Stimulated activated CD4-positive, alpha-beta T cell treated with anti-CD3 and anti-CD28 coated beads, Interleukin-2, amount 100 ng/mL, for 24 hours (primary cell): ENCODE measurements at regions not wholly inside any gene's neighbourhood (a gene's known extent, or its start where the extent isn't known, plus 50 kb on each side); places are given as distances from the start of the nearest gene placed in this dataset.
"Not testable (repeated sequence)": the region's sequence is repeated elsewhere in the genome, so short reads cannot be mapped to it uniquely, and the experiment has no call there.

Source experiments
- DNase-seq, 2 donors: peaks; one replicate each; pipeline ENCODE4 v3.0.0-alpha.2; 2020

GRCh38 chr6:57870083-57870482 lies 552.7 kb downstream of the PRIM2 start:
- DNase-seq, result not testable (repeated sequence)

DNA sequence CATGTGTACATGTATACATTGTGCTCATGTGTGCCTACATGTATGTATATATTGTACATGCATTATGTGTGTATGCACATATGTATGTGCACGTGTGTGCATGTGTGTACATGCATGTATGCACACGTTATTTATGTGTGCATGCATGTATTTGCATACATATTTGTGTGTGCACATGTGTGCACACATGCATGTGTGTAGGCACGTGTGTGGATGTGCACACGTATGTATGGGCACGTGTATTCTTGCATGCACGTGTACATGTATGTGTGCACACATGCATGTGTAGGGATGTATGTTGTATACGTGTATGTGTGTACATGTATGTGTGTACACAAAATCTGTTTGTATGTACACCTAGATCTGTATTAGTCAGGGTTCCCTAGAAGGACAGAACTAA lies 556.0 kb downstream of the PRIM2 start:
- not testable (repeated sequence) for DNase-seq

GRCh38 chr6:57876659-57877058 lies 559.2 kb downstream of the PRIM2 start:
- not testable (repeated sequence) for DNase-seq

- DNase-seq, result not testable (repeated sequence)
Measured at GRCh38 chr6:57877729-57878128, 560.3 kb downstream of the PRIM2 start.

DNA sequence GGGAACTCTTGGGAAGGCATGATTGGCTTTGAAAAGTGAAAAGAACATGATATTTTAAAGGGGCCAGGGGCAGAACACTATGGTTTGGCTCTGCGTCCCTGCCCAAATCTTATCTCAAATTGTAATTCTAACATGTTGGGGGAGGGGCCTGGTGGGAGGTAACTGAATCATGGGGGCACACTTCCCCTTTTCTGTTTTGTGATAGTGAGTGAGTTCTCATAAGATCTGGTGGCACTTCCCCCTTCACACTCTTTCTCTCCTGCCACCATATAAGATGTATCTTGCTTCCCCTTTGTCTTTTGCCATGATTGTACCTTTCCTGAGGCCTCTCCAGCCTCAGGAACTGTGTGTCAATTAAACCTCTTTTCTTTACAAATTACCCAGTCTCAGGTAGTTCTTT lies 561.4 kb downstream of the PRIM2 start:
- not testable (repeated sequence) for DNase-seq

DNA sequence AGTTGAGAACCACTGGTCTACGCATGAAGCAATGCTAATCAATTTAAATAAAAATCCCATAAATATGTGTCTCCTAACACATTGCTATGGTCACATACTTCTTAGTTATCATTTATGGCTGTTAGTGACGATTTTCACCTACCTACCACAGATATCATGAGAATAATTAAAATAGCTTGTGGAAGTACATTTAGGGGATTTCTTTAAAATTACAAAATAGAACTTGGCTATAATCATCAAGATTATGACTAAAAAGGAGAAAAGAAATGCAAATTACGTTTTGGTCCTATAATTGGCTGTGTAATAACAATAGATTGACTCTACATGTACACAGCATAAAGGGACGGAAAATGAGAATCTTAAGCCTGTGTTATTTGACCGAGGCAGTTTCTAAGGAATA lies 581.4 kb downstream of the PRIM2 start:
- DNase-seq, result not testable (repeated sequence)

GRCh38 chr6:57900687-57901399 lies 583.4 kb downstream of the PRIM2 start:
- DNase-seq, result not testable (repeated sequence)

- not testable (repeated sequence) for DNase-seq
Measured at GRCh38 chr6:57901445-57901844, 584.0 kb downstream of the PRIM2 start.

- not testable (repeated sequence) for DNase-seq
Measured at GRCh38 chr6:57904356-57904755, 586.9 kb downstream of the PRIM2 start.

- not testable (repeated sequence) for DNase-seq
Measured at GRCh38 chr6:57915300-57915699, 597.9 kb downstream of the PRIM2 start.

GRCh38 chr6:57942966-57943365 lies 625.5 kb downstream of the PRIM2 start:
- not testable (repeated sequence) for DNase-seq

- DNase-seq, result not testable (repeated sequence)
Measured at GRCh38 chr6:57946084-57946768, 628.8 kb downstream of the PRIM2 start.

DNA sequence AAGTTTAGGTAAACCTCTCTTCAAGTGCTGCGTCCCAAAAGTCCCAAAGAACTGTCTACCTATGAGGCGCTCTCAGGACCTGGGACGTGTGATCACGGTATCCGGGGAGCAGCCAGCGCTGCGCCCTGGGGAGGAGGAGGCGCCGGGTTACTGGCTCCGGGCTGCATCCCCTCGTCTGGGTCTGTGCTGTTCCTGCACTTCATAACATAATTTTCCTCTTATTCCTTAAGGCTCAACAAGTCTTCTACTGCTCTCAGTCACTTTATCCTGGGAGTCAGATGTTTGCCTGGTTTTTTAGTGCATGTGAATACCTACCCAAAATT lies 629.3 kb downstream of the PRIM2 start:
- DNase-seq, result not testable (repeated sequence)

DNA sequence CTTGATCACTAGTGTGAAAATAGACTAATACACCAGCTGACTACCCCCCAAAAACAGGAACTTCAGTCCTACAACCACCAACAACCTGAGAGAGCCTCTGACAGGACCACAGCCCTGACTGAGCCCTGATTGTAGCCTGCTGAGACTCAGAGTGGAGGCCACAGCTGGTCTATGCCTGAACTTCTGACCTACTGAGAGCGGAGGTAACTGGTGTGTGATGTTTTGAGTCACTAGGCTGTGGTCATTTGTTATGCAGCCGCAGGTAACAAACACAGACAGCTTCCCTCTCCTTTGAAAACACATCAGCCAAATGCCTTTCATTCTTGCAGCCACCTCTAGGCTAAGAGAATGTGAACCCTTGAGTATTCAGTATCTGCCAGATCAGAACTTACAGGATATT lies 631.1 kb downstream of the PRIM2 start:
- DNase-seq, result not testable (repeated sequence)

DNA sequence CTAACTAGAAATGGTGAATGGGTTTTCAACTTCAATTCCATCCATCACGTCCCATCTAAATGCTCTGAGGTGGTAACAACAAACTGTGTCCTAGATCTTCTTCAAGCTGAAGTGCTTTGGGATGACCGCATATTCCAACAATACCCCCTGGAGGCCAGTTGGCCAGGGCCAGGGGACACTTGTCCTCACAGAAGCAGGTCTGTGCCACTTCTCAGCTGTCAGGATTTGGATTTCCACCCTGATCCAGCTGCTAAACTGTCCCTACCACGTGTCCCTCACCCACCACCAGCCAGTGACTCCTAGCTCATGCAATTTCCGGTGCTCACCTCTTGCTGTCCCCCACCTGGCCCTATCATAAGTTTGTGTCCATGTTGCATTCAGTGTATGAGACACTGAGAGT lies 633.0 kb downstream of the PRIM2 start:
- not testable (repeated sequence) for DNase-seq

GRCh38 chr6:57966757-57967156 lies 649.3 kb downstream of the PRIM2 start:
- not testable (repeated sequence) for DNase-seq

GRCh38 chr6:57971956-57972355 lies 654.5 kb downstream of the PRIM2 start:
- not testable (repeated sequence) for DNase-seq

DNA sequence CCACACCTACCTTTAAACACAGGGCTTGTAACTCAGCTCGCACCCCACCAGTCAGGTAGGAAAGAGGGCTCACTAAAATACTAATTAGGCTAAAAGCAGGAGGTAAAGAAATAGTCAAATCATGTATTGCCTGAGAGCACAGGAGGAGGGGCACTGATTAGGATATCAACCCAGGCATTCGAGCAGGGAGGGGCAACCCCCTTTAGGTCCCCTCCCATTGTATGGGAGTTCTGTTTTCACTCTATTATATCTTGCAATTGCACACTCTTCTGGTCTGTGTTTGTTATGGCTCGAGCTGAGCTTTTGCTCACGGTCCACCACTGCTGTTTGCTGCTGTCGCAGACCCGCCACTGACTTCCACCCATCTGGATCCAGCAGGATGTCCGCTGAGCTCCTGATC lies 657.2 kb downstream of the PRIM2 start:
- no peak for DNase-seq

DNA sequence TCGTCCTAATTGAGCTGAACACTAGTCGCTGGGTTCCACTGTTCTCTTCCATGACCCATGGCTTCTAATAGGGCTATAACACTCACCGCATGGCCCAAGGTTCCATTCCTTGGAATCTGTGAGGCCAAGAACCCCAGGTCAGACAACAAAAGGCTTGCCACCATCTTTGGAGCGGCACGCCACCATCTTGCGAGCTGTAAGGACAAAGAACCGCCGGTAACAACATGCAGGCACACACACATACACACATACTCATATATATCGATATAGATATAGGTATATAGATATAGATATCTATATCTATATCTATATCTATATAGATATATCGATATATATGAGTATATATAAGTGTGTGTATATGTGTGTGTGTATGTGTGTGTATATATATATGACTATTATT lies 657.7 kb downstream of the PRIM2 start:
- not testable (repeated sequence) for DNase-seq

GRCh38 chr6:57976371-57976770 lies 658.9 kb downstream of the PRIM2 start:
- not testable (repeated sequence) for DNase-seq

DNA sequence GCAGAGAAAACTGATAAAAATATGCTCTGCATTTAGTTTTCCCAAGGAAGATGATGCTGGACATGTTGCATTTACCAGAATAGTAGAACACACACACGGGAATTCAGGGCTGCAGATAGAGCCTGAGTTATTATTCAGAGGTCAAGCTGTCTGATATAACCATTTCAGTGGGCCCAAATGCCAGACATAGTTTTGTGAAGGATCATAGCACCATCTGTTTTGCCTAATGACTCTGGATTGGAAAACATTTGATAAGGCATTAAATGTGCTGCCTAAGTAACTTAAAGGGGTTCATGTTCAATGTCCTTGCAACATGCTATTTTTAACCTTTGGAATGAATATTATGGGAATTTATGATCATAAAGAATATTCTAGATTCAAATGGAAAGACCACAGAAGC lies 666.2 kb downstream of the PRIM2 start:
- not testable (repeated sequence) for DNase-seq

DNA sequence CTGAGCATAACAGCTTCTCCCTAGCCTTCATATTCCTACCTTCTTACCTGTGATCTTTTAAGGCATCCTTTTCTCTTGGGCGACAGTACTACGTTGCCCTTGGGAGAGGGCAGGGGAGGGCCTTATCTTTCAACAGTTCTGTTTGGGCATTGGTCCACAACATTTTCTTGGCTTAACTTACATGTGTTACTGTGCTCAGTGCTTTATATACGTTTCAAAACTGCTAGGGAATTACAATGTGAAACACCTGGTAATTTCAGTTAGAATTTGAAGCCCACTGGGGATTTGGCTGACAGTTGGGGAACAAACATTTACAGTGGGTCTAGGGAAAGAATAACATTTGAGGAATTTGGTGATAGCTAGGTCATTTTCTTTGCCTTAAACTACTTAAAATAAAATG lies 667.1 kb downstream of the PRIM2 start:
- not testable (repeated sequence) for DNase-seq

- not testable (repeated sequence) for DNase-seq
Measured at GRCh38 chr6:57985734-57986133, 668.3 kb downstream of the PRIM2 start.

DNA sequence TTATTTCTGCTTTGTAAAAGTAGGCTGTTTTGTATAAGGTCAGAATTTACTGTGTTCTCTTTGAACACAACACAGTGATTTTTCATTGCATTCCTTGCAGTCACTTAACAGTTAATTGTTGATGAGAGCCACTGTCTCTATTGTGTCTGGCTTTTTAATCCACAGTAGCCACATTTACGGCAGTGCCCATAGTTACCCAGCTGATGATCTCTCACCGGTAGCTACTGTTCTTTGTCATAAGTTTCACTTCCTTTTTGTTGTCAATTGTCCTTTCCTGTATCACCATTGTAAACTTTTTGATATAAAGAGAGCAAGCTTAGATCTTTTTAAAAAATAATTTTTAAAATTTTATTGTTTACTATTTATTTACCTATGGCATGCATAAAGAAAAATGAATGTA lies 669.2 kb downstream of the PRIM2 start:
- not testable (repeated sequence) for DNase-seq
